Activated naive CD4-positive, alpha-beta T cell treated with anti-CD3 and anti-CD28 coated beads for 36 hours (primary cell): ENCODE measurements at regions not wholly inside any gene's neighbourhood (a gene's known extent, or its start where the extent isn't known, plus 50 kb on each side); places are given as distances from the start of the nearest gene placed in this dataset.
"Not testable (repeated sequence)": the region's sequence is repeated elsewhere in the genome, so short reads cannot be mapped to it uniquely, and the experiment has no call there.

Experiments
- CTCF ChIA-PET: fragments of 350-600 bp; sonication (Branson Sonifier 250); formaldehyde crosslinking; loops from one replicate; lab custom pipeline; 2021; ENCODE audit warnings: antibody characterized with exemption; lab: Charles Lee
- DNase-seq: peaks from one replicate; pipeline ENCODE4 v3.0.0-alpha.2; 2020
- H3K27ac Mint-ChIP-seq: one replicate; pipeline ENCODE4 v1.8.0; 2021; ENCODE audit warnings: mild to moderate bottlenecking, mixed read lengths
- H3K27me3 Mint-ChIP-seq: one replicate; pipeline ENCODE4 v1.8.0; 2021; ENCODE audit warnings: low read depth, mixed read lengths
- H3K36me3 Mint-ChIP-seq: one replicate; pipeline ENCODE4 v1.8.0; 2021; ENCODE audit warnings: low read depth, mixed read lengths
- H3K4me1 Mint-ChIP-seq: one replicate; pipeline ENCODE4 v1.8.0; 2021; ENCODE audit warnings: low read depth, mixed read lengths
- H3K4me3 Mint-ChIP-seq: one replicate; pipeline ENCODE4 v1.8.0; 2021; ENCODE audit warnings: mild to moderate bottlenecking, moderate library complexity, mixed read lengths
- H3K9me3 Mint-ChIP-seq: one replicate; pipeline ENCODE4 v1.8.0; 2021; ENCODE audit warnings: mixed read lengths
- intact Hi-C: fragments of 100-400 bp; cut with micrococcal nuclease; formaldehyde crosslinking; loops from one replicate; pipeline ENCODE4 v1.15.1; 2023

DNA sequence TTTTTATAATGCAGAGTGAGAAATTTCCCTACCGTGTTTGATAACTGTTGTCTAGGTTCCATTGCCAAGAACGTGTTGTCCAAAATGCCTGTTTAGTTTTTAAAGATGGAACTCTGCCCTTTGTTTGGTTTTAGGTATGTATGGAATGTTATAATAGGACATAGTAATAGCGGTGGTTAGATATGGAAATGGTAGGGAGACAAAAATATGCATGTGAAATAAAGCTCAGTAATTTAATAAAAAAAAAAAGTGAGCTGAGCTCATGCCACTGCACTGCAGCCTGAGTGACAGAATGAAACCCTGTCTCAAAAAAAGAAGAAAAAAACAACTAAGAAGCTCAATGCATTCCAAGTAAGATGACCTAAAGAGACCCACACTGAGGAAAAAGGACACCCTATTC is 72.9 kb downstream of the ZNF783 start:
- no peaks in the 10 kb centered on the region for H3K27me3 Mint-ChIP-seq
- intact Hi-C loops, result no loop called here
- no peak for DNase-seq
- H3K4me1 Mint-ChIP-seq, result no peaks in the 10 kb centered on the region
- peaks cover 2% of the 10 kb centered on the region for H3K36me3 Mint-ChIP-seq
- H3K4me3 Mint-ChIP-seq, result no peak overlapping the region
- CTCF ChIA-PET, result interaction anchor here (0.7 to 0.8 kb wide), 2 partner anchors 25 to 92 kb away, joined by 4 to 6 read pairs; no protein-coding TSS in a partner anchor
- no peak overlapping the region for H3K27ac Mint-ChIP-seq
- H3K9me3 Mint-ChIP-seq, result peaks cover under 1% of the 10 kb centered on the region

DNA sequence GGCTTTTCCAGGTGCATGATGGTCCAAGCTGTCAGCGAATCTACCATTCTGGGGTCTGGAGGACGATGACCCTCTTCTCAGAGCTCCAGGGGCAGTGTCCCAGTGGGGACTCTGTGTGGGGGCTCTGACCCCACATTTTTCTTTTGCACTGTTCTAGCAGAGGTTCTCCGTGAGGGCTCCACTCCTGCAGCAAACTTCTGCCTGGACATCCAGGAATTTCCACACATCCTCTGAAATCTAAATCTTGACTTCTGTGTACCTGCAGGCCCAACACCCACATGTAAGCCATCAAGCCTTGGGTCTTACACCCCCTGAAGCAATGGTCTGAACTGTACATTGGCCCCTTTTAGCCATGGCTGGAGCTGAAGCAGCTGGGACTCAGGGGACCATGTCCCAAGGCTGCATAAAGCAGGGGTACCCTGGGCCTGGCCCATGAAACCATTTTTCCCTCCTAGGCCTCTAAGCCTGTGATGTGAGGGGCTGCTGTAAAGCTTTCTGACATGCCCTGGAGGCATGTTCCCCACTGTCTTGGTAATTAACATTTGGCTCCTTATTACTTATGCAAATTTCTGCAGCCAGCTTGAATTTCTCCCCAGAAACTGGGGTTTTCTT is 86.9 kb downstream of the ZNF783 start:
- Mint-ChIP-seq H3K36me3 (peaks cover 6% of the 10 kb centered on the region), H3K27ac (no peak overlapping the region), H3K4me3 (no peak overlapping the region), H3K9me3 (peaks cover 22% of the 10 kb centered on the region), H3K4me1 (no peaks in the 10 kb centered on the region), H3K27me3 (peaks cover 20% of the 10 kb centered on the region)
- DNase-seq, result no peak
- intact Hi-C loops, result no loop called here
- CTCF ChIA-PET, result no interaction called here

- Mint-ChIP-seq H3K27ac (no peak overlapping the region), H3K9me3 (peaks cover 5% of the 10 kb centered on the region), H3K4me3 (no peak overlapping the region), H3K27me3 (peaks cover 2% of the 10 kb centered on the region), H3K4me1 (no peaks in the 10 kb centered on the region), H3K36me3 (peaks cover 2% of the 10 kb centered on the region)
- CTCF ChIA-PET, result no interaction called here
- intact Hi-C loops, result no loop called here
- no peak for DNase-seq
These were observed 91.9 kb downstream of the ZNF783 start for GRCh38 chr7:149353739-149354504.

DNA sequence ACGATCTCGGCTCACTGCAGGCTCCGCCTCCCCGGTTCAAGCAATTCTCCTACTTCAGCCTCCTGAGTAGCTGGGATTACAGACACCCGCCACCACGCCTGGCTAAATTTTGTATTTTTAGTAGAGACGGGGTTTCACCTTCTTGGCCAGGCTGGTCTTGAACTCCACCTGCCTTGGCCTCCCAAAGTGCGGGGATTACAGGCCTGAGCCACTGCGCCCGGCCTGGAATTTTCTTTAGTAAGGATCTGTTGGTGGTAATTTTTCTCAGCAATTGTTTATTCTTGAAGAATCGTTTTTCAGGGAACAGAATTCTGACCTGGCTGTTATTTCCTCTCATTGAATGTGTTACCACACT is 93.0 kb downstream of the ZNF783 start:
- H3K9me3 Mint-ChIP-seq, H3K36me3 Mint-ChIP-seq, DNase-seq, H3K4me3 Mint-ChIP-seq, intact Hi-C loops, H3K27me3 Mint-ChIP-seq, H3K4me1 Mint-ChIP-seq, H3K27ac Mint-ChIP-seq: not testable (repeated sequence)
- CTCF ChIA-PET, result interaction anchor here (1.1 kb wide), 1 partner anchor 20 kb away, joined by 3 read pairs; no protein-coding TSS in a partner anchor

- Mint-ChIP-seq H3K4me1 (no peaks in the 10 kb centered on the region), H3K4me3 (no peak overlapping the region), H3K9me3 (no peaks in the 10 kb centered on the region), H3K27me3 (peaks cover 2% of the 10 kb centered on the region), H3K36me3 (no peaks in the 10 kb centered on the region), H3K27ac (no peak overlapping the region)
- CTCF ChIA-PET, result interaction anchor here (0.6 to 1.1 kb wide), 3 partner anchors 20 to 94 kb away, joined by 3 to 5 read pairs (median 3); no protein-coding TSS in a partner anchor
- DNase-seq, result no peak
- intact Hi-C loops, result no loop called here
These were observed 93.5 kb downstream of the ZNF783 start for GRCh38 chr7:149355390-149356048.

DNA sequence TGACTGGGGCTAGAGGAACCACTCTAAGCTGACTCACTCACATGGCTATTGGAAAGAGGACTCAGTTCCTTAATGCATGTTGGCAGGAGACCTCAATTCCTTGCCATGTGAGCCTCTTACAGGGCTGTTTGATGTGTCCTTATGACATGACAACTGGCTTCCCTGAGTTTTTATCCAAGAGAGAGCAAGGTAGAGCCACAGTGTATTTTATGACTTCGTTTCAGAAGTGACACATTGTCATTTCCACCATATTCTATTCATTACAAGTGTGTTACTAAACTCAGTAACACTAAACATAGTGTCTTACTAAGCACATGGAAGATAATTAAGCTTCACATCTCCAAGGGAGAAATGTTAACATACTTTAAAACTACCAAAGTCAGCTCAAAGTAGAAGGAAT is 98.2 kb downstream of the ZNF777 start:
- intact Hi-C loops, result no loop called here
- Mint-ChIP-seq H3K36me3 (no peaks in the 10 kb centered on the region), H3K27ac (no peak overlapping the region), H3K4me3 (no peak overlapping the region), H3K4me1 (no peaks in the 10 kb centered on the region), H3K27me3 (peaks cover 3% of the 10 kb centered on the region), H3K9me3 (peaks cover 6% of the 10 kb centered on the region)
- no peak for DNase-seq
- CTCF ChIA-PET, result interaction anchor here (0.6 kb wide), 1 partner anchor 168 kb away, joined by 3 read pairs; no protein-coding TSS in a partner anchor

- no peak for DNase-seq
- Mint-ChIP-seq H3K4me1 (no peaks in the 10 kb centered on the region), H3K36me3 (peaks cover 5% of the 10 kb centered on the region), H3K9me3 (peaks cover 11% of the 10 kb centered on the region), H3K4me3 (no peak overlapping the region), H3K27me3 (peaks cover 3% of the 10 kb centered on the region), H3K27ac (no peak overlapping the region)
- intact Hi-C loops, result no loop called here
- CTCF ChIA-PET, result interaction anchor here (0.7 to 0.8 kb wide), 2 partner anchors 10 to 29 kb away, joined by 3 to 4 read pairs; no protein-coding TSS in a partner anchor
These were observed 93.3 kb downstream of the ZNF777 start for GRCh38 chr7:149367418-149368180.

DNA sequence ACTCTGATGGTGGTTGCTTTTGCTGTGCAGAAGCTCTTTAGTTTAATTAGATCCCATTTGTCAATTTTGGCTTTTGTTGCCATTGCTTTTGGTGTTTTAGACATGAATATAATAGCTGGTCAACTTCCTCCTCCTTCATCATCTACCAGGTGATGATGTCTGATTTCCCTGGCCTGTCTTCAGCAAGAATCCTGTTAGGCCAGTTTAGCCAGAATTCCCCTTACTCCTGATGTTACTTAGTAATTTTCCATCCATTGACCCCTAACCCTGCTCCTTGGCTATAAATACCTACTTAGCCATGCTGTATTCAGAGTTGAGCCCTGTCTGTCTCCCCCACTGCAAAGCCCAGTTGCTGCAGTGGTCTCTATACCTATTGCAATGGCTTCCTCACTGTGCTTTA is 91.4 kb downstream of the ZNF777 start:
- peaks cover 12% of the 10 kb centered on the region for H3K9me3 Mint-ChIP-seq
- peaks cover 5% of the 10 kb centered on the region for H3K36me3 Mint-ChIP-seq
- H3K4me3 Mint-ChIP-seq, result no peak overlapping the region
- H3K4me1 Mint-ChIP-seq, result no peaks in the 10 kb centered on the region
- CTCF ChIA-PET, result no interaction called here
- DNase-seq, result no peak
- H3K27me3 Mint-ChIP-seq, result peaks cover 7% of the 10 kb centered on the region
- no peak overlapping the region for H3K27ac Mint-ChIP-seq
- intact Hi-C loops, result no loop called here

DNA sequence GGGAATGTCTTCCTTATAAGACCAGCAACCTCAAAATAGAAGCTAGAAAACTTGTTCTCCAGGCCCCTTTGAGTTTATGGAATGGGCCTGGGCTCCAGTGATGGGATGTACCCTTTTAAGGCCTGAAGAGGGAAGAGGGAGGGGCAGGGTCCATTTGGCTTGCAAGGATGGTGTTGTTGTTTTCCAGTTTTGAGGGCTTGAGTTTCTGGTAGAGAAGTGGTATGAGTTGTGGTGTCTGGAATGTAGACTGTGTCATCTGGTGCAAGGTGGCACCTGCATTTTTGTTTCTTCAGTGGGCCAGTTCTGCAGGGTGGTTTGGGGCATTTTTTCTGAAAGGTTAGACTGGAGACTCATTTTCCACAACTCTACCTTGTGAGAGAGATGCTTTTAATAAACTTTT is 90.1 kb downstream of the ZNF777 start:
- Mint-ChIP-seq H3K27ac (no peak overlapping the region), H3K4me1 (no peaks in the 10 kb centered on the region), H3K36me3 (peaks cover 5% of the 10 kb centered on the region), H3K4me3 (no peak overlapping the region), H3K27me3 (peaks cover 7% of the 10 kb centered on the region), H3K9me3 (peaks cover 10% of the 10 kb centered on the region)
- CTCF ChIA-PET, result no interaction called here
- intact Hi-C loops, result no loop called here
- no peak for DNase-seq

GRCh38 chr7:149373089-149373488 is 87.8 kb downstream of the ZNF777 start:
- Mint-ChIP-seq H3K27me3 (peaks cover 7% of the 10 kb centered on the region), H3K4me1 (no peaks in the 10 kb centered on the region), H3K27ac (no peak overlapping the region), H3K36me3 (peaks cover 5% of the 10 kb centered on the region), H3K9me3 (peaks cover 12% of the 10 kb centered on the region), H3K4me3 (no peak overlapping the region)
- intact Hi-C loops, result no loop called here
- CTCF ChIA-PET, result interaction anchor here (1.0 to 1.9 kb wide), 2 partner anchors 8 to 9 kb away, joined by 3 to 4 read pairs; no protein-coding TSS in a partner anchor
- DNase-seq, result no peak

- H3K36me3 Mint-ChIP-seq, result peaks cover 6% of the 10 kb centered on the region
- H3K27ac Mint-ChIP-seq, result no peak overlapping the region
- DNase-seq, result no peak
- no peaks in the 10 kb centered on the region for H3K4me1 Mint-ChIP-seq
- intact Hi-C loops, result no loop called here
- peaks cover 20% of the 10 kb centered on the region for H3K9me3 Mint-ChIP-seq
- no peak overlapping the region for H3K4me3 Mint-ChIP-seq
- CTCF ChIA-PET, result interaction anchor here (0.6 to 0.7 kb wide), 2 partner anchors 20 to 306 kb away, joined by 3 read pairs; no protein-coding TSS in a partner anchor
- peaks cover 4% of the 10 kb centered on the region for H3K27me3 Mint-ChIP-seq
These were observed 85.4 kb downstream of the ZNF777 start for GRCh38 chr7:149375234-149376008.
